IPS DF 19.7 (cell line): ENCODE measurements at regions not wholly inside any gene's neighbourhood (a gene's known extent, or its start where the extent isn't known, plus 50 kb on each side); places are given as distances from the start of the nearest gene placed in this dataset.

Experiments
- DNase-seq: peaks from one replicate; pipeline ENCODE4 v3.0.0-alpha.2; 2013; ENCODE audit warnings: low read depth, low spot score

DNA sequence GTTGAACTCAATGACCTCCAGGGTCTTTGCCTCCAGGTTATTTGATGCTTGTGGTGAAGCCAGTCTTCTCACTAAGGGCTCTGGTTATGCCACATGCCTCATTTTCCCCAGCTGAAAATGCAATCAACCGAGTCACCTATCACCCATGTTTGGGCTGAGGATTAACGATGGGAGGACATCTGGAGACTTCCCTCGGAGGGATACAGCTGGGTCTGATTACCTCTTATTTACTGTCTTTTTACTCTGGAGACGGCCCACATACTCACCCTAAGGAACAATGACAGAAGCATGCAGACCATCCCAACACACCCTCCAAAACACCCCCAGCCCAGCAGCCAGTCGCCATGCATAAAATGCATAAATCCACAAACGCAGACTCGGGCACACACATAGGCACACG, 187.4 kb downstream of the OPA1 start:
- no peak for DNase-seq

DNA sequence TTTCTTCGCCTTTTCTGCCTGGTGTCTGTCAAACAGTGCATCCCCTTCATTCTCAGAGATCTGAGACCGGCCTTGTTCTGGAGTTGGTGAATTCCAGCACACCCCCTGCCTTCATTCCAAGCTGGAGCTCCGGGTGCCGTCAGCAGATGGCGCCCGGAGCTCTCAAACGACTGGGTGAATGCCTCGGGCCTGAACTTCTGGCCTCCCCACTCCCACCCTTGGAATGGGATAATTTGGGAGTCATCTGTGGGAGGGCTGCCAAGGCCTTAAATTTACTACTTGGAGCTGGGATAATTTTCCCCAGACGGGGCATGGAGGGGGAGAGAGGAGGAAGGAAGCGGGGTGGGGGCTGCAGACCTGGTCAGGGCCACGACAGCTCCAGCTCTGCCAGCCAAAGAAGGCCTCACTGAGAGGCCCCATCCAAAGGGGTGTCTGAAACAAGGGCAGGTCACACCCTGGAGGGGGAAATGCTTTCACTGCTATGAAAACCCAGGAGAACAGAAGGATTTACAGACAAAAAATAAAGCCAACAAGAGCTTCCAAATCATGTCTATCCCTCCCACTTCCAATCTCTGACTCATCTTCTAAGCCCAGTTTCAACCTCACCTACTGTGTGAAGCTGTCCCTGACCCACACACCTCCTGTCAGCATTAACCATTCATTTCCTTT, 187.9 kb downstream of the OPA1 start:
- DNase-seq: no peak

DNA sequence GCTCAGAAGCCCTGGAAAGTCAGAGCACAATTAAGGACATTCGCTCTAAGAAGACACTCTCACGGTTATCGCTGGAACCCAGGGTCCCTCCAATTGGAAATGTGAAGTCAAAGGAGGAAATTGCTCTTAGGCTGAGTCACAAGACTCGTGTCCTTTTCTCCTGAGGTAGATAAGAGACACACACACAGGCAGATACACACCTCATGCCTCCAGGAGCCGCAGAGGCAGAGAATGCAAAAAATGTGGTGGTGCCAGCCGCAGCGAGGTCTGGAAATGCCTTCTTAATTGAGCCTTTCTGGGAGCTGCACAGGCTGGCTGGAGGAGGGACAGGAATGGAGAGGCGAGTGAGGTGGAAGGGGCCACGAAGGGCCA, 189.3 kb downstream of the OPA1 start:
- DNase-seq: no peak

DNA sequence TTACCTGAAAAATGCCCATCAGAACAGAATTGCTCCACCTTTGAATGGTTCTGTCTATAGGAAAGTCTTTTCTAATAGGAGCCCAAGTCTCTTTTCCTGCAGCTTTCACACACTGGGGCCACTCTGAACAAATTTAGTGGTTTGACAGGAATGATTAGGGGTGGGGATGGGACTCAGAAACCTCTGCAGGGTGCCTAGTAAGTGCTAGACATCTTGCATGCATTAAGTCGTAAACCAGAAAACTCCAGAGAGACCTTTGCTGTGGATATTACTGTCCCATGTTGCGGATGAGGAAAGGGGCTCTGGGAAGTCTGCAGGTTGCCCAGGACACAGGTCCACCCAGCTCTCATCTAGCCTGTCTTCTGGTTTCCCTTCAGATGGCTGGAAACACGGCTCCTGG, 189.7 kb downstream of the OPA1 start:
- no peak for DNase-seq

DNA sequence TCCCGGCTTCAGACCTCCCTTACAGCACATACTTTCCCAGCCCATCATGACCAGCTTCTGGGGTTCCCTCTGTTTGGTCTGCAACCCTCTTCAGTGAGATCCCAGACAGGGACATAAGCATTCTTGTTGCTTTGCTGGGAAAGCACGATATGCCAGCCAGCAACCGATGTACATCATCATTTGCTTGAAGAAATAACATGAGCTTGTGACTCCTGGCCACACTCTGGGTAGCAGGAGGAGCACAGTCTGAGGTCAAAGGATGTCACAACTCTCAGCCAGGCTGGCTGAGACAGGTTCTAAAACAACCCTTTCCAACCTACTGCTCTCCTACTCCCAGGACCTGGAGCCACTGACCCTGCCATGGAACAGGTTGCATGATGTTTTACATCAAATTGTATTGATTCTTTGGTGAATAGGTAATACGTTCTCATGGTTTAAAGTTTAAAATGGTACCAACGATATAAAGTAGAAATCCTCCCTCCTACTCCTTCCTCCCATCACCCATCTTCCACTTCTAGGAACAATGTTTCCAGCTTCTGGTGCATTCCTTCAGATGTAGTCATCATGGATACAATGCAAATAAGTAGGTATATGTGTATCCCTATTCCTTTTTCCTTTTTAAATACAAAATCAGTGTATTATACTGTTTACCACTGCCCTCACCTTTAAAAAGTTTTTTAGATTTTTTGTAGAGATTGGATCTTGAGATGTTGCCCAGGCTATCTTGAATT, 190.3 kb downstream of the OPA1 start:
- DNase-seq: no peak

DNA sequence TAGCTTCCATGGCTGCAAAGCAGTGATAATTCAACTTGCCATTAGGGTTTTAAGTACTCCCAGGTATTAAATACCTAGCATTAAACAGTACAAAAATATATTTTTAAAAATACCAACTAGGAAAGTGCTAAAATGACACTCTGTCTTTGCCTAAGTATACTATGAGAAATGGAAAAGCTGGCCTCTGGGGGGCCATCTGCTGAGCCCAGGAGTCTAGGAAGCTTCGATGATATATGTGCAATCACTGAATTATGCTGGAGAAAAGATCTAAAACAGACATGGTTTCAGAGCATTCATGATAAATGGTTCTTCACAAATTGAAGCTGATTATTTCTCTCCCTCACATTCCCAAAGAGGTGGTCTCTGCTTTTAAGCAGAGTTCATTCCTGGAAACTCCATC, 191.8 kb downstream of the OPA1 start:
- DNase-seq: no peak

DNA sequence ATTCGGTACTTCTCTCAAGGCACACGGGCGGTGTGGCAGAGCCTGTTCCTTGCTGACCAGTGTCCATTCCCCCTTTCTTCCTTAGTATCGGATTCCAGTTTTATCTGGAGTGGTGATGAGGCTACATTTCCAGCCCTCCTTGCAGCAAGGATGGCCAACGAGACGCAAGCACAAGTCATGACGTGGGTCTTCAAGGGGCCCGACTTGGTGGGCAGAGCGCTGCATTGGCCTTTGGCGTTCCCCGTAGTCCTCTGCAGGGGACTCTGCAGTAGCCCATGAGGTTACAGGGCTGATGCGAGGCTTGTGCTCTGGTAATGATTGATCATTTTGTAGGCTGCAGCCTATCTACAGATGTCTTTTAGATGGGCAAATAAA, 194.5 kb downstream of the OPA1 start:
- no peak for DNase-seq

DNA sequence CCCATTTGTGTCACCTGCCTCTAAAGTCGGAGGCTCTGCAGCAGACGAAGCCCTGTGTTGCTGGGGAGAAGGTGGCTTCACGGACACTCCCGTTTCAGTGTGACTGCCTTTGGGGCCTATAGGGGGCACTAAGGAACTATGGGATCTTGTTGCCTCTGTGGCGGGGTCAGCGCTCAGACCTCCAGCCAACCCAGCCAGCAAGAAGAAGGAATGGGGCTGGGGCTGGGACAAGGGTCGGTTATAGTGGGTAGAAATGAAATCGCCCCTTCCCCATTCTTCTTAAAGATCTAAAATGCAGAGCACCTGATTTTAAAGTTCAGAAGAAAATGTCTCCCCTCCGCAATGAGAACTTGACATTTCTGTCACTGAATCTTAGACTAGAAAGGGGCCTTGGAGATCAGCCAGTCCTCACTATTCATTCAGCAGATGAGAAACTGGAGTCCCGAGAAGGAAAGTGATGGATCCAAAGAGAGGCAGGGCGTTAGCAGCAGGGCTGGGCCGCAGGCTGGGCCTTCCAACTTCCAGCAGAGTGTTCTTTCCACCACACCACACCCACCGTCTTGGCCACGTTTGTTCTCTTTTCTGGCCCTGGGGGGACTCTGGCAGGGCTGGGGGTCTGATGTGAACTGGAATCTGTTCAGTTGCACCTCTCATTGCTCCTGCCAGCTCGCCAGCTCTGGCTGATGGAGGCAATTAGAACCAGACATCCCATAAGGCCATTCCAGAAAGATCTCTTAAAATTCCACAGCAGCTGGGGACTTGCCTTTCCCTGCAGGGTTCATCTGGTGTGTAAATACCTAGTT, 195.4 kb downstream of the OPA1 start:
- DNase-seq: peak; percentile 71

DNA sequence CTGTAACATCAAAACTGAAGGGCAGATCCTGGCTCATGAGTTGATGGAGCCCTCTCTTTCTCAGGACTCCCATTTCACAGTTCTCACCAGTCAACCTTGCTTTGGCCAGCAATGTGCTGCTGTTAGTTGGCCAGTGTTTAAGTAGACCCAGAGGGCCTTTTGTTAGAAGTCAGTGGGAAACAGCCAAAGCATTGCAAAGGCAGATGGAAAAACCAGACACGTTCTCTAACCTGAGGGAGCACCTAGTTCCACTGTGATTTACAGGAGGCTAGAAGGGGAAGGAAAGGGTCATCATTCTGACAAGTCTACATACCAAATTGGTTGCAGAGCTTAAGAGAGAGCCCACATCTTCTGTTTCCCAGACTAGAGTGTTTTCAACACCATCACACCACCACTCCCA, 196.4 kb downstream of the OPA1 start:
- DNase-seq: no peak

DNA sequence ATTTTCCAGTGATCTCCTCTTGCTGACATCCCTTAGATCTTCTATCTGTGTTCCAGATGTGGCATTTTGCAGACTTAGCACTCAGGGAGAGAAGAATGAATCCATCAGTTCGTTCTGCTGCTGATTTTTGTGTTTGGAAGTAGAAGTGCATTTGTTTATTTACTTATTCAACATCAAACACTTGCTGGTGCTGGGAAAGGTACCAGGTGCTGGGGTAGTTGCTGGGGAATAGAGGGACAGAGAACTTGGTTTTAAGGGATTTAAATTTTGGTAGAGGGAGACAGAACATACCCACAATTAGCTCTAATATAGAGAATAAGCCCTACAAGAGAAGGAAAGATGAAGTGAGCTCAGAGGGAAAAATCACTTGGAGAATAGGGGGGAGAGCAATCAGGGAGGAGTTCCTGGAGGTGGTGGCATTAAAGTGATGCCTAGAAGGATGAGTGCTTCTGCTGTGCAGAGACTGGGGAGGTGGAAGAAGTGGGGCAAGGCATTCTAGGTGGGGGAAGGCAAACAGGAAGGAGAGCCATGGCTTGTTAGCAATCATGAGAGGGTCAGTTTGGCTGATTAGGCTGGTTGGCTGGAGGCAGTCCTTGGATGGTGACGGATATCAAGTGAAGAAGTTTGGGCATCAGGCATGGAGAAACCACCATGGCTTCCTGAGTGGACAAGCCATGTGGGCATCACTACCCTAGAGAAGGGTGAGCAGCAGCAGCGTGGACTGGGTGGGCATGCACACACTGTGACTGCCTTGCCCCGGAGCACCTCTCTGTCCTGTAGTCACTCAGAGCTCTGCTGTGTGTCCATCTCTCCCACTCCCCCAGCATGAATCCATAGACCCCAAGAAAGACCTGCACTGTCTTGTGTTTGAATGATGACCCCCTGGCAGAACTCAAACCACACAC, 197.3 kb downstream of the OPA1 start:
- no peak for DNase-seq

DNA sequence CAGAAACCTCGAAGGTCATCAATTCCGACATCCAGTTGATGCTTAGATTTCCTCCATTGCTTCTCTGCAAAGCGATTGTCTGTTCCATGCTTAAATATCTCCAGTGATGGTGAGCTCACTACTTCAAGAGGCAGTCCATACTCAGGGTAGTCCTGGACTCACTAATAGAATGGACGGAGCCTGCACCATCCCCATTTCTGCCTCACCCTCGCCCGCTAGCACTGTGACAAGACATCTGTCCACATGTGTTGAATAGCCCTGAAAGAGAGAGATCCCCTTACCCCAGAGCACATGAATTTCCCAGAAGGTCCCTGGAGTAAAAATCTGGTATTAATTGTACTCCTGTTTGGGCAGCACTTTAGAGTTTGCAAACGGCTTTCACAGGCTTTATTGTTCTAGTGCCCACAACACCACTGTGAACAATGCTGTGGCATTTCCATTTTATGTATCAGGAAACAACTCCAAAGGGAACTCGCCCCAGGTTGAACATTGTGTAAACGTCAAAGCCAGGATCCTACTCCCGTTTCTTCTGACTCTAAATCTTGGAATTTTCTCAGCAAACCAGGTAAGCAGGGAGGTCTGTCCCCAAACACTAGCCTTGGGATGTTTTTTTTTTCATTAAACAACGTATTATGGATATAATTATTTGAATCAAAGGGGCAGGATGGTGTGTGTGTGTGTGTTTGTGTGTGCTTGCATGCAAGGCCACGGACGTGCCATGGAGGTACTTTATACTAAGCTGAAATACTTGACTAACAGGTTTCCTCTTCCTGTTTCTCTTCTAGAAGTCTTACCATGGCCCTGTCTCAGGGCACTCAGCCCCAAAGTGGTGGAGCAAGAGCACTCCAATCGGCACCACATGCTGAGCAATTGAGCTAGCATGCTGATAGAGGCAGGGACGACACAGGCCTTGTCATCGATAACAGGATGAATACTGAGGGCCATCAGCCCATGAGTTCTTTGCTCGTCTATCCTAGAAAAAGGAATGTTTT, 198.3 kb downstream of the OPA1 start:
- DNase-seq: no peak

DNA sequence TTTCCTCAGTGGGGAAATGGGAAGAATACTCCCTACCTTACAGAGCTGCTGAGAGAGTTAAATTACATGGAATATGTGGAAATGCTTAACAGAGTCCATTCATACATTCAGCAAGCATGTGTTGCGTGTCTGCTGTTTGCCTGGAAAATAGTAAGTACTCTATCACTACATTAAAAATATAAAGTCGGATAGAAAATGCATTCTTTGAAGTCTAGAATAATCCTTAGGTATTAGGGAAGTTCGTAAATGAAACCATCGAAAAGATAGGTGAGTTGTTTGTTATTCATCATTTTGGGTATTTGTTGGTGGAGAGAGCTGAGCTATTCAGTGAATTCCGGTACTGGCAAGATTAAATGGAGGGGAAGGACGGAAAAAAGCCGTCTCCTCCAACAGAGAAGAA, 200.1 kb downstream of the OPA1 start:
- no peak for DNase-seq

DNA sequence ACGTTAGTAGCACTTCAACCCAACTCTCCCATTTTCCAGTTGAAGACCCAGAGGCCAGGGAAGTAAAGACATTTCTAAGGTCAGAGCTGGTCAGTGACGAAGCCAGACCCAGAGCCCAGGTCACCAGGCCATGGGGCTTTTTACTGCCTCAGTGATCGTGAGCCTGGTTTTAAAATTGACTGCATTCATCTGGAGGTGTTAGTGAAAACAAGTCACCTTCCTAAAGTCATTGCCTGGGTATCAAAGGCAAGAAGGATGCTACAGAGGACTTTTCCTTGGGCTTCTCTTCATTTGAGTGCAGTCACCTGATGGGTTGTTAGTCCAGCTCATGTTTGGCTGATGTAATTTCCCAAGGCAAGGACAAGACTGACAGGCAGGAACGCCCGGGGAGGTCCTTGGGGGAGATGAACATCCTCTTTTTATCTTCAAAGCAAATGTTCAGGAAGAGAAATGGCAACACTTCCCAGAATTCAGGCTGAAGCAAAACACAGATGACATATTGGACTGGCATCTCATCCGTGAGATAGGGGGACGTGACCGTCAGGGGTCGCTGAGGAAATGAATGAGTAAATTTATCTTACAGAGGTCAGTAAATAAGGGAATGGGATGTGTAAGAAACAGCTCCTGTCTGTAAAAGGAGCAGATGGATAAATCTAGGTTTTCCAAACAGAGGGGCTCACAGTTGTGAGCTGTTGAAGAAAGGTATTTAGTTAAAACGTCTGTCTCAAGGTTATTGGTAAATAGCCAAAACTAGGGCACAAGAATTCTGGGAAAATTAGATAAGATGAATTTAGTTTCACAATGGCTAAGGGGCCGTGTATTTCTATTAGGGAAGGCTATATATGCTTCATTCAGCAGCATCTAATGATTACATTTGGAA, 201.2 kb downstream of the OPA1 start:
- DNase-seq: no peak

DNA sequence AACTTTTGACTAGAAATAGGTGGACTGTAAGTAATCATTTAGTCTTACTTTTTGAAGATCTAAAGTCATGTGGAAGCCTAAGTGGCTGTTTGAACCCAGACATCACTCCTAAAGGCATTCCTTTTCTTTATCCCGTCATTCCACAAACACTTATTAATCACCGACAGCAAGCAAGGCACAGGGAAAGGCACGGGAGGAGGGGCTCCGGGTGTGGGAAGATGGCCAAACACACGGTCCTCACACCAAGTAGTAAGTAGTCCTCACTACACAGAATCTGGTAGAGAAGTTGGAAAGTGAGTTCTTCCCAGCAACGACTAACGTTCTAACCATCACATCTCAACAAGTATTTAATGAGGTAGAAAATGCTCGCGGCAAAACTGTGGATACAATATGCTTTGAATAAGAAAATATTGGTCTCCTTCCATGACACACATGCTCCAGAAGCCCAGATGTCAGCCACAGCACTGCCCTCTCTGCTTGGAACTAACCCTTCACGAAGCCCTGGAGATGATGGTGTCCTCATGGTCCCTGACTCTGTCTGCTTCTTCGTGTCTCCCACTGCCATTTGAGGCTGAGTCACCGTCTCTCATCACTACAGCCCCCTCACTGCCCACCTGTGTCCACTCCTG, 202.2 kb downstream of the OPA1 start:
- DNase-seq: no peak

DNA sequence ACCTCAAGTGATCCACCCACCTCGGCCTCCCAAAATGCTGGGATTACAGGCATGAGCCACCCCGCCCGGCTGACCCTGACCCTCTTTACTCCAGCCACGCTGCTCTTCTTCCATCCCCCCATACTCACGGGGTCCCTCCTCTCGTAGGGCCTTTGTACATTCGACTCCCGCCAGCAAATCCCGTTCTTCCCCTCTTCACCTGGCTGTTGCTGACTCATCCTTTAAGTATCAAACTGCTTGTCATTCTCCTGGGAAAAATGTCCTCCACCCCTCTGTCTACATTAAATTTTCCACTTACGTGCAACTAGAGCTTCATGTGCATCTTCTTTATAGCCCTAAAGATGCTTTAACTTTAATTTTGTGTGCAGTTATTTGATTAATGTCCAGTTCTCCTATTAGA, 203.1 kb downstream of the OPA1 start:
- DNase-seq: no peak

DNA sequence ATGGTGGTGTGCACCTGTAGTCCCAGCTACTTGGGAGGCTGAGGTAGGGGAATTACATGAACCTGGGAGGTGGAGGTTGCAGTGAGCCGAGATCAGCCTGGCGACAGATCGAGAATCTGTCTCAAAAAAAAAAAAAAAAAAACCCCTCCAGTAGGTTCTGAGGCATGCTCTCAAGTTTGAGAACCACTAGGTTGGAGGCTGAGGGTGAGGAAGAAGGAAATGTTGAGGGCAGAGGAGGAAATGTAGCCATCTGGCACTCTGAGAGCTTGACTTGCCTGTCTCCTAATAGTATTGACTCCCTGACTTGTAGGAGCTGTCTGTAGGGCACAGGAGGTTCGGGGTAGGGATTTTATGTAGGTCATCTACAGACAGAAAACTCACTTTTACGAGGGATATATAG, 204.6 kb downstream of the OPA1 start:
- no peak for DNase-seq

DNA sequence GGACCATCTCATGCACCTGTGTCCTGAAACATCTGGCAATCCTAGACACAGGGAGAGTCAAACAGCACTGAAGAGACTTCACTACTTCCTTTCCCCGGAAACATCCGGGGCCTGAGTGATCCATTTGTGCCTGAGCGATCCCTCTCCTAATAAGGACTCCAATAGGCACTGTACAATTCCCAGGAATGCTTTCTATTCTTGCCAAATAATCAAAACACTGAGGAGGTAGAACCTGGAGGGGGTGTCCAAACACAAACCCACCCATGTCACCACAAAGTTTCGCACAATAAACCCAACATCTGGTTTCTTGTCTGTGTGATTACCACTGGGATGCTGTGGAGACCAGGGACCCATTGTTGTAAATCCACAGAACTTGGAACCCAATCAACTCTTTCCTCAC, 205.0 kb downstream of the OPA1 start:
- DNase-seq: no peak

DNA sequence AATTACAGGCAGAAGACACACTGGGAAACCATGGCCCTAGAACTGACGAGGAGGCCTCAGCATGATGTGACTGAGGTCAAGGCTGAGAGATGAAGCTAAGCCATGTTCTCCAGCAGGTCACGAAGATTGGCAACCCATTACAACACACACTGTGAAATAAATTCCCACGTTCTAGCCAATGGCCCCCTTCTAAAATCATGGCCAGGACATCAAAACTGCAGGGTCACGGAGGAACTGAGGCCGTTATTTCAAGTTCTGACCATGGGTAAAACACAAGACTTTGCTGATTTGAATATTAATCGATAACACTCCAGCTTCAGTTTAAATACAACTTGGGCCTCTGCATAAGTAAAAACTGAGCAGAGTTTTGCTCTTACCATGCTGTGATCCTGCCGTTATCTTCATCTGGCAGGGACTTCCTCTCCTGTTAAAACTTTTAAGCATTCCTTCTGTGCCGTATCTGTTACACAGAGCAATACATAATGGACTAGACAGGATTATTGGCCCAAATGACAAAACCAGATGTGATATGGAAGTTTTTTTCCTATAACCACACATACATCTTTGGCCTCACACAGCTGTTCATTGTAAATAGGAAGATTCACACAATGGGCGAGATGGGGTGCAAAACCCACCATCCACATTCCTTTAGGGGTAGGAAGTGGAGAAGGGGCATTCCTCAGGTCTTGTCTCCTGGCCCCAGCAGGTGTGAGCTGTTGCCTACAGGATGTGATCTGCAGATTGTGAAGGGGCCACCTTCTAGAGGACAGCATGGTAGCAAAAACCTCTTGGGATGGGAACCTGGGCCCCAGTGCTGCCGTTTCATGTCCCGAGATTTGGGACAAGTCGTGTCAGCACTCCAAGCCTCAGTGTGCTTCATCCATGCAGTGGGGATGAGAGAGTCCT, 207.4 kb downstream of the OPA1 start:
- no peak for DNase-seq
